GM12878 (cell line): ENCODE measurements at regions not wholly inside any gene's neighbourhood (a gene's known extent, or its start where the extent isn't known, plus 50 kb on each side); places are given as distances from the start of the nearest gene placed in this dataset.

Experiments used
- JUNB ChIP-seq: IDR thresholded peaks from 2 replicates; pipeline ENCODE4 v1.6.1; 2016; ENCODE audit warnings: antibody characterized with exemption, mild to moderate bottlenecking
- KDM1A ChIP-seq: fragments of 200-600 bp; sonication (generic); IDR thresholded peaks from 2 replicates; pipeline ENCODE4 v1.6.1; 2016; ENCODE audit warnings: borderline replicate concordance
- MAX ChIP-seq: IDR thresholded peaks from 2 replicates; pipeline ENCODE4 v1.6.1; 2012; ENCODE audit warnings: low read depth, low read length, improper control_type of control experiment
- POLR2AphosphoS5 ChIP-seq: IDR thresholded peaks from 2 replicates; pipeline ENCODE4 v1.6.1; 2011; ENCODE audit warnings: mild to moderate bottlenecking, low read length, inconsistent platforms
- PRDM15 ChIP-seq: fragments of 450-650 bp; formaldehyde crosslinking; IDR thresholded peaks from 2 replicates; pipeline ENCODE4 v1.4.0; 2020; ENCODE audit warnings: mild to moderate bottlenecking, moderate library complexity
- USF2 ChIP-seq: IDR thresholded peaks from 2 replicates; pipeline ENCODE4 v1.6.1; 2011; ENCODE audit warnings: low read depth, low read length, improper control_type of control experiment, borderline replicate concordance
- ZNF217 ChIP-seq: fragments of 450-650 bp; IDR thresholded peaks from 2 replicates; pipeline ENCODE4 v1.6.1; 2017; ENCODE audit warnings: antibody characterized with exemption, mild to moderate bottlenecking
- ZNF592 ChIP-seq: fragments of 450-650 bp; IDR thresholded peaks from 2 replicates; pipeline ENCODE4 v1.6.1; 2017; ENCODE audit warnings: mild to moderate bottlenecking, moderate library complexity

- TF ChIP-seq MAX: no peak
- no peak for TF ChIP-seq POLR2AphosphoS5
- TF ChIP-seq ZNF217: no peak
- TF ChIP-seq PRDM15: no peak
- no peak for TF ChIP-seq USF2
- no peak for TF ChIP-seq ZNF592
- no peak for TF ChIP-seq JUNB
- TF ChIP-seq KDM1A: no peak
- TF ChIP-seq, all 136 proteins: peak for 0
Measured at GRCh38 chr20:53840532-53840931, 229.9 kb downstream of the BCAS1 start (continued).
